ENCODE measurements at regions not wholly inside any gene's neighbourhood (a gene's known extent, or its start where the extent isn't known, plus 50 kb on each side); places are given as distances from the start of the nearest gene placed in this dataset.

DNA sequence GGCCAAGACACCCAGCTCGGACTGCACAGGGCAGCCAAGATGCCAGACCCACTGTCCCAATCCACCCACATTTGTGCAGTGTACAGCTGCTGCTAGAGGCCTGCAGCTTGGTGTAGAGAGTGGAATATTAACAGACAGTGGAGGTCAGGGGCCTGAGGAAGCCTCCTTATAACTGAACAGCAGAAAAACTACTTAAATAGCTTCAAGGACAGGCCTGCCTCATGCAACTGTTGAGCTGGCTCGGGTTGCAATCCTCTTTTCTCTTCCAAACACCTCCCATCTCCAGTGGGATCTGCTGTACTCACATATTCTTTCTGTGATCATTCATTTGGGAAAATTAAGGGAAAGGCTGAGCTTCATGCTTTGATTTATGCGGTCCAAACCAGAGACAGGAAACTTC lies 1043.2 kb upstream of the TMEM132C start:
- DNase-seq = no peak

DNA sequence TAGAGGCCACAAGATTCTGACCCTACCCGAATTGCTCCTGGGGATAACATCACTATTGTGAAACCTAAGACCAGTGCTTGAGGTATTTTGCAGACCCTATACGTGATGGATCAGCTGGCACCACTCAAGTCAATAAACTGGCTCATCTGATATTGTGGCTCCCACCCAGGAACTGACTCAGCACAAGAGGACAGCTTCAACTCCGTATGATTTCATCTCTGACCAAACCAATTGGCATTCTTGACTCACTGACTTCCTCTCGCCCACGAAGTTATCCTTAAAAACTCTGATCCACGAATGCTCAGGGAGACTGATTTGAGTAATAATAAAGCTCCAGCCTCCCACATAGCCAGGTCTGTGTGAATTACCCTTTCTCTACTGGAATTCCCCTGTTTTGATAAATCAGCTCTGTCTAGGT lies 1036.1 kb upstream of the TMEM132C start:
- no peak for DNase-seq

- no peak for DNase-seq
Measured at GRCh38 chr12:127231371-127231770, 1035.6 kb upstream of the TMEM132C start.

DNA sequence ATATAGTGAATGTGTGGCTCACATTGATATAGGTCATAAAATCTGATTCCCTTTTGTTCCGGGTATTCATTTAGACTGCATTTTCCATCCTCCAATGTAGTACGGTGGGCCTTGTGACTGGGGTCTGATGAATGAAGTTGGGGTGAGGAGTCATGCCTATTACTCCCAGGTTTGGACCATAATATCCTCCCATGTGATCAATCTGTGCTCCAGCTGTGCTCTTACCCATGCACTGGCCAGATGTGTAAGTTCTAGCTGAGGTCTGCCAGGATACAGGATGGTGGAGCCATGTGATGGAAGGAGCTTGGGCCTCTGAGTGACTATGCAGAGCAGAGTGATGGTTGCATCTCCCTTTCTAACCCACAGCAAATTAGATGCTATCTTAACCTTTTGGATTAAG lies 1034.0 kb upstream of the TMEM132C start:
- DNase-seq = no peak

DNA sequence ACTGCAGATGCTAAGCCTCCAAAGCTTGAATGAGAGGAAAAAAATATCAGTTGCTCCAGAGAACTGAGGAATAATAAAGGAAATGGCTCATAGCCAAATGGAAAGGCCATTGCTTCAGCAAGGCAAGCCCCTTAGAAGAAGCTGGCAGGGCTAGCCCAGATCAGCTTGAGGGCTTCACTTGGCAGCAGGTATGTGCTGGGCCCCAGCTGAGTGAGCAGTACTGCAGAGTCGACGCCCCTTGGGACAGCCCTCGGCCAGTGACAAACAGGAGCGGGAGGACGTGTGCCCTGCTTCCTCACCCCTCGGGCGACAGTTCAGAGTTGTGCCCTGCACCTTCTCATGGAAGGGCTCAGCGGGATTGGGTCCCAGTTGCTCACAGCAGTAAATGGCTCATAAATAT lies 1031.2 kb upstream of the TMEM132C start:
- DNase-seq = no peak

- no peak for DNase-seq
Measured at GRCh38 chr12:127236491-127236890, 1030.5 kb upstream of the TMEM132C start.

DNA sequence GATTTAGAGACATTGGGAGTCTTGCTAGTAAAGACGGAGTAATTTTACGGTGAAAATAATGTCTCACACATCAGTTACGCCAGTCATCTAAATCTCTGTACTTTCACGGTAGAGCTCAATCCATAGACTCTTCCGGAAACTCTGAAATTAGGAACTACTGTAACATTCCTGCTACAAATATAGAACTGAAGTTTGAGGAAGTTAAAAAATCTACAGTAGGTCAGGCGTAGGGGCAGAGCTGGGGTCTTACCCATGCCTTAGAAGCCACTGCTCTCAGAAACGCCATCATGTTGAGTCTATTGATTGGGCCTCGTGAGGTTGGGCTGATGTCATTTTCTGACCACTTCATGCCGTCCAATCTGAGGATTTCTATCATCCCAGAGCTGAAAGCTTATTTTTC lies 1029.8 kb upstream of the TMEM132C start:
- DNase-seq = no peak

GRCh38 chr12:127238107-127238506 lies 1028.9 kb upstream of the TMEM132C start:
- DNase-seq = no peak

- no peak for DNase-seq
Measured at GRCh38 chr12:127239781-127240180, 1027.2 kb upstream of the TMEM132C start.

GRCh38 chr12:127240249-127240929 lies 1026.6 kb upstream of the TMEM132C start:
- DNase-seq = no peak

DNA sequence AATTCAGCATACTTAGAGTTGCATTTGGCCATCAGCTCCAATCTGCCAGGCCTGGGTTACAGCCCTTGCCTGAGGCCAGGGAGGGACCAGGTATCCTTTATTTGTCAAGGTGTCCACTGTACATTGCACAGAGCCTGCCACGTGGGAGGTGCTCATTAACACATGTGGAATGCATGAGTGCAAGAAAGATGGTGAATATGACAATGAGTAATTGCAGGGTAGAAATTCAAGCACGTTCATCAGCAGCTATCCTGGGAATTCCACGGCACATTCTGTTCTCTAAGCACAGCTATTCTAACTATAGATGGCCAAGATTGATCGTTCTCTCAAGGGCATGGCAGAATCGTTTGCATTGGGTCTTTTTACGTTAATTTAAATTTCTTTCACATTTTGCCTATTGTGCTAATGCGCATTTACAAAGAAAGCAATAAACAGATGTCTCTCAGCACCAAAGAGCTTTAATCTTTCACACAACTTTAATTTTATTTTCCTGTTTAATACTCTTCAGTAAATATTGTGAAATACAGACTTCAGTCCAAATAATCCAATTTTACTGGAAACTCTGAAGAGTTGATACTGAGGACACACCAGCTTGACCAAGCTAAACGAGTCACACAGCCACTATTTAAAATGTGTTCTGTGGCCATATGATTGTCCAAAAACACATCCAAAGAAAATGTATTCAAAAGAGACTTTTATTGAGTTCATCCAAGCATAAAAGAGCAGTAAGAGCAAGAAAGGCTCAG lies 1025.7 kb upstream of the TMEM132C start:
- no peak for DNase-seq

DNA sequence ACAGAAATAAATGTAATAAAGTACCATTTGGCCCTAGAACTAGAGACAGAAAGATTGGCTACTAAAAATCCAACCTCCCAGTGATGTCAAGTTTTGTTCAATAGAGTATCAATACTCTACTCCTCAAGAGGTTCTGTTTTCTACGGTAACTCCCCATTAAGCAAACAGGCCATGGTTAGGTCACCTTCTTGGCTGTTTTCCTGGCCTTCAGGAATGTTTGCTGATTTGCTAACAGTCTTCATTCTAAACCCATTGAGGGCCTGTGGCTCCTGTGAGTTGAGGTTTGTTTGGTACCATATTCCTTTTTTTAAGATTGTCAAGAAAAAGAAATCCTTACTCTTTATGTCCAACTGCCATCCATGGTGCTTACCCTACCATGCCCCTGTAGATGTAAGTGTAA lies 1022.0 kb upstream of the TMEM132C start:
- no peak for DNase-seq

DNA sequence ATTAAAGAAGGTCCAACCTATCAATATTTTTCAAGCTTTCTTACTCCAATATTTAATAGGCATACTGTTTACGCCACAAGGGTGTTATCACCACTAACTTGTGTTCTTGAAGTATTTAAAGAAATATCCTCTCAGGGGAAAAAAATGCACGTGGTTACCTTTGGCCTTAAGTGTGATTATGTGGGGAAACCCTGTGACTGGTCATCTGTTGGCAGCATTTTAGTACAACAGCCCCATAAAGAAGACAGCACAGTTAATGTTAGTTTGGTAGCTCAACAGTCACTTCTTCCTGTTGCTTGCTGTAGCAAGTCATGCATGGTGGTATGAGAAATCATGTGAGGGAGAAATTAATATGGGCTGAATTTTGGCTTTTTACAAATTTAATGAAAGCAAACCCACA lies 1021.5 kb upstream of the TMEM132C start:
- DNase-seq = no peak

- DNase-seq = no peak
Measured at GRCh38 chr12:127247937-127248336, 1019.0 kb upstream of the TMEM132C start.

DNA sequence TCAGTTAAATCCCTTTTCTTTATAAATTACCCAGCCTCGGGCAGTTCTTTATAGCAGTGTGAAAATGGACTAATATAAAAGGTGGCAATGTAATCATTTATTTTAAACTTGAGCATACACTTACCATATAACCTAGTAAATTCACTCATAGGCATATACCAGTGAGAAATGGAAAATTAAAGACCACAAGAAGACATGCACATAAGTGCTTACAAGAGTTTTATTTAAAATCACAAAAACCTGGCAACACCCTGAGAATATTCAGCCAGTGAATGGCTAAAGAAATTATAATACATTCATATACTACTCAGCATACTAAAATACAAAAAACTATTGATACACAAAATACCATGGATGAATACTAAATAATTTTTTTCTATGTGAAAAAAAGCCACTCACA lies 1017.5 kb upstream of the TMEM132C start:
- no peak for DNase-seq

DNA sequence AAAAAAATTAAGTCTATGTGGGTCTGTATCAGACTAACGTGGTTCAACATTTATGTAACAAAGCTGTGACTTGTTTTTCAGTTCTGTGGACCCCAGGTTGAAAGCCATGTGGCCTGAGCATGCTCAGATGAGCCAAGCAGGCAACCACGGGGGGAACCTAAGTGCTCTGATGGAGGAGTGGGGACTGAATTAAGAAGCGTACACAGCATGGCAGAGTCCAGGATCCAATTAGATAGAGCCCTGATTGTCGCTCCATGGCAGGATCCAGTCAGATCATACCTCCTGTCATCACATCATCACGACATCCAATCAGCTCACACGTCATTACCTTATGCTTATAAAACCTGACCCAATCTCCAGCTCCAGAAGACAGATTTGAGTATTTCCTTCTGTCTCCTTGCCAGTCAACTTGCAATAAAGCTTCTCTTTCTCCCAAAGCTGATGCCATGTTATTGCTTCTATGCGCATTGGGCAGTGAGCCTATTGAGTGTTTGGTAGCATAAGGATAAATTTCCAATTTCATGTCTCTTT lies 1013.1 kb upstream of the TMEM132C start:
- DNase-seq = no peak

DNA sequence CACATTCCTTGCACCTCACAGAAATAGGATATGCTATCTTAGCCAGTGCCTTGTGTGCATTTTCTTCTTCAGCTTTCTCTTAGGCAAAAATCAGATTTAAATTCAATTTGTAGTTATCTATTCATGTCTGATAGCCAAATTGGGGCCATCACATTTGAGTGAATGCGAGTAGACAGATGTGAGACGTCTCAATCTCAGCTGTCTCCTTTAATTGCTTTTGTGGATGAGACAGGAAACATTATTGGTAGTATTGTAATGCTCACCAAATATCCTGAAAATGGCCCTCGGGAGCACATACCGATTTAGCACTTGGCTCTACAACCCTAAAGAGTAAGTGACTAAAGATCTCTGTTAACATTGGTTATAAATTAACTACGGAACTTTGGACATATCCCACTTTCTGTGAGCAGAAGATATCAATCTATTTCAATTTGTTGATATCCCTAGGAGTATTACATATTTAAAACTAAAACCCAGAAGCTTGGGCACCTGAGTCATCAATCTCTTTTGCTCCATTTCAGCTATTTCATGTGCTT lies 1012.5 kb upstream of the TMEM132C start:
- no peak for DNase-seq

- no peak for DNase-seq
Measured at GRCh38 chr12:127257366-127257935, 1009.5 kb upstream of the TMEM132C start.

DNA sequence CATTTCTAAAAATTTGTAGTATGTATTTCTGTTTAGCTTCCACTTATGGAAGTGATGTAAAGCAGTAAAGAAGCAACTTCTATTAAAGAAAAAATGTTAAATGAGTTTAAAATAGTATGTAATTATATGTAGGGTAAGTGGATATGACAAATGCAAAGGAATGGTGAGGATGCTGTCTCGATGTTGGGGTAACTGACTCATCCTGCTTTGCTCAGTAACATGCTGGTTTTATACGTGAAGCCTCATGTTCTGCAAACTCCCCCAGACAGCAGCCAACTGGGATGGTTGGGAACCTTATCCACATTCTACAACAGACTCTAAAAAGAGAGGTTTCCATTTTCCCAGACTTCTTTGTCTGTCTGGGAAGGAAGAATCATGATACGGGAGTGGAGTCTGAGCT lies 1006.4 kb upstream of the TMEM132C start:
- DNase-seq = no peak

- no peak for DNase-seq
Measured at GRCh38 chr12:127260999-127261398, 1006.0 kb upstream of the TMEM132C start.

GRCh38 chr12:127262615-127263014 lies 1004.4 kb upstream of the TMEM132C start:
- DNase-seq = no peak

- DNase-seq = no peak
Measured at GRCh38 chr12:127263621-127264020, 1003.3 kb upstream of the TMEM132C start.

GRCh38 chr12:127267128-127267527 lies 999.8 kb upstream of the TMEM132C start:
- DNase-seq = no peak

DNA sequence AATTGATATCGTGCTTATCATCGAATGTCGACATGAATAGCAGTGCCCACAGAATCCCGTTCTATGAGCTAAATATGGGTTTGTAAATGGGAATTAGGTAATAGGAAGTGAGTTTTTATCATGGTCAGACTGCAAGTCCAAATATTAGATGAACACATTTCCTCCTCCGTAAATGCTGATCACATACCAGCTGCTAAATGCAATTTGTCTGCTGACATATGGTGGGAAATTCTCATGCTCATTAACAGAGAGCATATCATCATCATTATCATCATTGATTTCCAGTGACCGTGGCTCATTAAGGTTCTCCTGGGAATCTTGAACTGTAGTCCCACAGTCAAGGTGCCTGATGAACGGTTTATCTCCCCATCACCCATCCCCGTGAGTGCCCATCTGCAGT lies 998.8 kb upstream of the TMEM132C start:
- no peak for DNase-seq

Measured in NCI-H1105 (cell line).